Aorta (tissue), 5 donors: ENCODE measurements at regions not wholly inside any gene's neighbourhood (a gene's known extent, or its start where the extent isn't known, plus 50 kb on each side); places are given as distances from the start of the nearest gene placed in this dataset.

ENCODE experiments used
- ATAC-seq: fragments of 200-7000 bp; cut with Tn5 transposase; one replicate; pipeline ENCODE4 v1.9.1; 2022; ENCODE audit warnings: moderate library complexity; ENCODE audit not compliant: low FRiP score
- DNase-seq, 2 donors: peaks; one replicate each; pipeline ENCODE4 v3.0.0-alpha.2; 2020
- H3K27ac ChIP-seq, 2 donors: one replicate each; pipeline ENCODE4 v1.5.1; 2013; ENCODE audit warnings: low read length in 2 of 2, mild to moderate bottlenecking in 2 of 2, moderate library complexity in 2 of 2, control low read depth in 1 of 2, inconsistent platforms in 1 of 2, low read depth in 1 of 2
- H3K27me3 ChIP-seq, 2 donors: one replicate each; pipeline ENCODE4 v1.6.1; 2013; ENCODE audit warnings: control low read depth in 1 of 2, low read length in 1 of 2, mild to moderate bottlenecking in 1 of 2, moderate library complexity in 1 of 2; ENCODE audit not compliant: insufficient read depth in 2 of 2, control insufficient read depth in 1 of 2
- H3K36me3 ChIP-seq, 2 donors: one replicate each; pipeline ENCODE4 v1.6.1; 2013; ENCODE audit warnings: control low read depth in 1 of 2, low read length in 1 of 2, mild to moderate bottlenecking in 1 of 2; ENCODE audit not compliant: insufficient read depth in 2 of 2, control insufficient read depth in 1 of 2
- H3K4me1 ChIP-seq, 2 donors: one replicate each; pipeline ENCODE4 v1.6.1; 2013; ENCODE audit warnings: low read length in 2 of 2, control low read depth in 1 of 2, mild to moderate bottlenecking in 1 of 2, moderate library complexity in 1 of 2; ENCODE audit not compliant: insufficient read depth in 2 of 2, control insufficient read depth in 1 of 2
- H3K4me3 ChIP-seq, 2 donors: one replicate each; pipeline ENCODE4 v1.5.1; 2013; ENCODE audit warnings: low read length in 2 of 2, control low read depth in 1 of 2, mild to moderate bottlenecking in 1 of 2
- H3K9me3 ChIP-seq: one replicate; pipeline ENCODE4 v1.6.1; 2013; ENCODE audit warnings: mild to moderate bottlenecking, low read length; ENCODE audit not compliant: control insufficient read depth
- WGBS, 2 donors: extraction: QIAGEN DNeasy Blood & Tissue Kit; methylation state at CpG; one replicate each; pipeline ENCODE4 v1.1.7; 2013; 5-methylcytosine and 5-hydroxymethylcytosine counted together
- intact Hi-C, 2 donors: fragments of 100-400 bp; cut with DNase I; formaldehyde crosslinking; loops; one replicate each; pipeline versions ENCODE4 v1.14.2 to v1.15.0; 2022
- donor health status: healthy with polysubstance abuse.
- donor health status: Bipolar disorder and iron deficiency.
- donor health status: DM: no; HTN: no; CAD: no.
- donor health status: DM: no; HTN: no; CAD: no.
- donor health status: DM: yes; HTN: yes; CAD: no.

DNA sequence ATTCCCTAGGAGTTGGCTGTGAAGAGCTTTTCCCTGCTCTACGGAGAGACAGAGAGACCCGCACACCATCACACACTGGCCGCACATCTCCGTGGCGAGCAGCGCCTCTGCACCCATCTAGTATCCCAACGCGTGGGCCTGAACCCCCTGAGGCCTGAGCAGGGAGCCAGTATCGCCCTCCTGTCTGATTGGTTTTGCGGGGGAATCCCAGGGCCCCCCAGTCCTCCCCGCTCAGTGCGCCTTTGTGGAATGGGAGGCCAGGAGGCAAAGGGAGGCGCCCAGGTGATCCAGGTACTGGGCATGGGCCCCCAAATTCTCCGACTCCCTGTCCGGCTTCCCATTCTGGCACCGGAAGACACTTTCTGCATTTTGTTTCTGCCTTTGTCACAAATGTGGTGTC, 344.3 kb downstream of the GLRX3 start:
- WGBS, 2 donors = 90 to 92% methylated on average over 16 of the region's 16 CpGs
- intact Hi-C loops = no loop called here

DNA sequence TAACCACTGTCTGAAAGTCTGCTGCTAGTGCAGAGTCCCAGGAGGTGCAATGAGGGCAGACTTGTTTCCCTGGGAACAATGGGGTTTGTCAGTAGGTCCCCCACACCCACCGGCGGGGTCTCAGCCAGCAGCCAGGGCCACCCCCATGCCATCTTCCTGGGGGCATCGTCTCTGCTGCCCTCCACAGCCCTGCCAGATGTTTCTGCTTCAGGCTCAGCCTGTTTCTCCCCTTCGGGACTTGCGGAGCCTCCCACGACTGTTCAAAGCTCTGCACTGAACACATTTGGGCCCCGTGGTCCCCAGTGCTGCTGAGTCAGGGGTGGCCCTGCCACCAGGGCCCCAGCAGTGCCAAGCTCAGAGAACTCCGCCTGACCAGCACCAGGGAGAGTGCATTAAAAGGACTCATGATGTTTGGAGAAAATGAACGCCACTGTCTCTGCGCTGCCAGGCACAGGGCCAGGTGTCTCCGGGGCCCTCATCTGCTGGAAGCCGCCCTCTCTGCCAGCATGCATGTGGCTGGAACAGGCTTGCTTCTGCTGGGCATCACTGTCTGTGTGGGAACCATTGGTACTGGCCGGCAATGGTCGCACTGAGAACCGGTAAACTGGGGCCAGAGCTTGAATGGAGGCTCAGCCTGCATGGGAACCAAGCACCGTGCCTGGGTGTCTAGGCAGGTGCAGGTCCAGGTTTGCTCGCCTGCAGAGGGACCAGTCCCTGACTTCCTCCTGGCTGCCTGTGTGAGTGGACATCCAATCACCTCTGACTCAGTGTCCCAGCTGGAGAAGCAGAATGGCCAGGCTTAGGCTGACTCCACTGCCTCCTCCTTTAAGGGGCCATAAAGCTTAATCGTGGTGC, 345.1 kb downstream of the GLRX3 start:
- ATAC-seq (no peak), DNase-seq (no peak)
- intact Hi-C loops = no loop called here
- Histone ChIP-seq H3K27ac (no peak overlapping the region), H3K9me3 (no peaks in the 10 kb centered on the region), H3K4me1 (no peaks in the 10 kb centered on the region), H3K36me3 (no peaks in the 10 kb centered on the region), H3K27me3 (no peaks in the 10 kb centered on the region), H3K4me3 (no peak overlapping the region)
- 77% methylated on average over 18 of the region's 18 CpGs for WGBS, 2 donors

More for the DNA sequence above, 344.3 kb downstream of the GLRX3 start:
- ATAC-seq (no peak), DNase-seq (no peak)
- no peak overlapping the region for H3K4me3 ChIP-seq
- no peak overlapping the region for H3K27ac ChIP-seq
- no peaks in the 10 kb centered on the region for H3K4me1 ChIP-seq
- no peaks in the 10 kb centered on the region for H3K36me3 ChIP-seq
- no peaks in the 10 kb centered on the region for H3K9me3 ChIP-seq
- H3K27me3 ChIP-seq = no peaks in the 10 kb centered on the region

DNA sequence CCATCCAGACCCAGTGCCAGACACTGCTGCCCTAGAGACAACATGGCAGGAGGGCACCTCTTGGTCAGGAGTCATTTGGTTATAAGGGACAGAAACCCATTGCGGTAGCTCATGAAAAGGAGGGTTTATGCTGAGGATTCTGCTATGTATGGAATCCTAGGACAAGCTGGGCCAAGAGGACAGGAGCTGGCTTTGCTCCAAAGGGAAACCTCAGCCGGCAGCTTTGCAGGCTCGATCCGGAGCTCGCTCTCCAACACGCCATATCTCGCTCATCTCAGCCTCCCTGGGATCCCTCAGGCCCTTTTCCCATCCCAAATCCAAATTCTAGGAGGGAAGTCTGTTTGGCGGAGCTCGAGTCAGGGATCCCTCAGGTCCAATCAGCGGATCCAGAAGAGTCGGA, 345.7 kb downstream of the GLRX3 start:
- no peaks in the 10 kb centered on the region for H3K9me3 ChIP-seq
- H3K4me1 ChIP-seq = no peaks in the 10 kb centered on the region
- no peaks in the 10 kb centered on the region for H3K27me3 ChIP-seq
- intact Hi-C loops = no loop called here
- H3K36me3 ChIP-seq = no peaks in the 10 kb centered on the region
- H3K4me3 ChIP-seq = no peak overlapping the region
- ATAC-seq (no peak), DNase-seq (no peak)
- H3K27ac ChIP-seq = no peak overlapping the region
- WGBS, 2 donors = 53 to 60% methylated on average over 11 of the region's 11 CpGs

DNA sequence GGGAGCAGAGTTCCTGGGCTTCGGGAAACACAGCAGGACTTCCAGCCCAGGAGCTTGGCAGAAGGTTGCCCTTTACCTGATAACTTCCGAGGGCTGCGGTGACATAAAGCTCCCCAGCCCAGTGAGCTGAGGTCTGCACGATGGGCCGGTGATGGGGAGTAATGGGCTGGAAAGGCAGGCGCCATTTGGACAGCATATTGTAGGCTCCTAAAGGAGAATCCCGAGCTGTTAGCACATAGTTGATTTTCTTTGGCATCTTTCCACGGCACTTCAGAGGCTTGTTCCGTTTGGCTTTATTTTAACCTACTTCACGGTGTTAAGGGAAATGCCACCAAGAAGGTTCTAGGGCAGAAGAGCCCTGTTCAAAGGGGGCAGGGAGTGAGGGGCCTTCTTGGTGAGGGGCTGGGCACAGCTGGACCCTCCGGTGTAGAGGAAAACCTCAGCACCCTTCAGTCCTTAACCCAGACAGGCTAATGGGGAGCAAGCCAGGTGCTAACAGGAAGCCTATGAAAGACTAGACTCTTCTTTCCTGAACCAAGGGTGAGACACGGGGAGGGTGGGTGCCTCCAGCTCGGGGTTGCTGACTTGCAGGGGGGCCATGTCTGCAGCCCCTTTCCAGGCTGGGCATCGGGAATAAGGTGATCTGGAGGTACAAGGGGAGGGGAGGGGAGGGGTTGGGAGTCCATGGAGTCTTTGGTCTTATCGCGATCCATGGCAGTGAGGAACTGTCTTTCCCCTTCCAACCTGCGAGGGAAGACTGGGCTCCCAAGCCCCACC, 347.7 kb downstream of the GLRX3 start:
- DNase-seq = no peak
- intact Hi-C loops = no loop called here
- Histone ChIP-seq H3K4me1 (no peaks in the 10 kb centered on the region), H3K27ac (no peak overlapping the region), H3K36me3 (no peaks in the 10 kb centered on the region), H3K27me3 (no peaks in the 10 kb centered on the region), H3K4me3 (no peak overlapping the region), H3K9me3 (no peaks in the 10 kb centered on the region)
- WGBS, 2 donors = 35 to 44% methylated on average over 17 of the region's 17 CpGs
- ATAC-seq = no peak

DNA sequence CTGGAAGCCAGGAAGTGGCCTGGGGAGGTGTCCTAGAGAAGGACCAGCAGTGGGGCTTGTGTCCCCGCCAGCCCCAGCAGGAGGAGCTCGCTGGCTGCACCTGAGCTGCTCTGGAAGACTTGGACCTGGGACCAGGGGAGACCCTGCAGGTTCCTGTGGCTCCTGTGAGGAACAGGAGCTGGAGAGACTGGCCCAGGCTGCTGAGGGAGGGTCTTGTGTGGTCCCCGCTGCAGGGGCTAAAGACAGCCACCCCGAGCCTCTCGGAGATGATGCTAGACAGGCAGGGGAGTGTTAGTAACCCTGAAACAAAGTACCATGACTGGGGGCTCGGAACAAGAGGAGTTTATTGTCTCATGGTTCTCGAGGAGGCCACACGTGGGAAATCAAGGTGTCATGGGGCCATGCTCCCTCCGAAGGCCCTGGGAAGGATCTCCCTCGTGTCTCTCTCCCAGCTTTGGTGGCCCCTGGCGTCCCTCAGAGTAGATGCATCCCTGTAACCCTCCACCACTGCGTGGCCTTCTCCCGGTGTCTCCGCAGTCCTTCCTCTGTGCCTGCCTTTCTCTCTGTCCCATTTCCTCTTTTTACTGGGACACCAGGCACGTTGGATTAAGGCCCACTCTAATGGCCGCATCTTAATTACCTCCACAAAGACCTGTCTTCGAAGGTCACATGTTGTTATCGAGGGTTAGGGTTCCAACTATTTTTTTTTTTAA, 348.4 kb downstream of the GLRX3 start:
- WGBS, 2 donors = 81 to 87% methylated on average over 18 of the region's 18 CpGs
- Histone ChIP-seq H3K36me3 (no peaks in the 10 kb centered on the region), H3K27me3 (no peaks in the 10 kb centered on the region), H3K4me1 (no peaks in the 10 kb centered on the region), H3K27ac (no peak overlapping the region), H3K9me3 (no peaks in the 10 kb centered on the region), H3K4me3 (no peak overlapping the region)
- intact Hi-C loops = no loop called here
- DNase-seq = no peak
- no peak for ATAC-seq

DNA sequence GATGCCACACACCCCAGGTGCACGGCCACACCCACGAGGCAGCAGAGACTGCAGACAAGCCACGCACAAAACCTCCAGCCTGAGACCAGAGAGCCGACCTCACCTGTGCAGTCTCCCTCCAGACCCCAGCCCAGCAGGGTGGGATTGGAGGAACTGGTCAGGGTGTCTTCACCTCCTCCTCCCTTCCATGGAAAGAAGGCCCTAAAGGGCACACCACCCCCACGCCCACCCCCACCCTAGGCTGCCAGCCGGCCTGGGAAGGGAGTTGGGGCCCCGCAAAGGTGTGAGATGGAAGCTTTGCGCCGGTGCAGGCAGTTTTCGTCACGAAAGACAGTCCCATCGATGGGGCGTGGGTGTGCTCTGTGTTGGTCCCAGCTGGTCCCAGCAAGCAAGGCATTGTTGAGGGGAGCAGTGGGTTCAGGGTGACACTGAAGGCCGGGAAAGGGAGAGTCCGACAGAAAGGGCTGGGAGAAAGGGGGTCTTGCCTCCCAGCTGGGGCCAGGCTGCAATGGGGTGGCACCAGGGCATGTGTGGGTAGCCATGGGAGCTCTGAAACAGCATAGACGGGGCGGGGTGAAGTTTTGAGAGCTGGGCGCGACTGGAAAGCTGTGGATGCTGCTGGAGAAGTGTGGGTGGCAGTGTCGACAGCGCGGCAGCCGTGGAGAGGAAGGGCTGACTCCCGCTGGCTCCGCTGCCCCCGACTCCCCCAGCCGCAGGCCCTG, 349.2 kb downstream of the GLRX3 start:
- H3K27ac ChIP-seq = no peak overlapping the region
- WGBS, 2 donors = 84 to 86% methylated on average over 27 of the region's 27 CpGs
- no peaks in the 10 kb centered on the region for H3K9me3 ChIP-seq
- ATAC-seq (no peak), DNase-seq (no peak)
- no peaks in the 10 kb centered on the region for H3K4me1 ChIP-seq
- H3K27me3 ChIP-seq = no peaks in the 10 kb centered on the region
- H3K36me3 ChIP-seq = no peaks in the 10 kb centered on the region
- intact Hi-C loops = no loop called here
- no peak overlapping the region for H3K4me3 ChIP-seq

DNA sequence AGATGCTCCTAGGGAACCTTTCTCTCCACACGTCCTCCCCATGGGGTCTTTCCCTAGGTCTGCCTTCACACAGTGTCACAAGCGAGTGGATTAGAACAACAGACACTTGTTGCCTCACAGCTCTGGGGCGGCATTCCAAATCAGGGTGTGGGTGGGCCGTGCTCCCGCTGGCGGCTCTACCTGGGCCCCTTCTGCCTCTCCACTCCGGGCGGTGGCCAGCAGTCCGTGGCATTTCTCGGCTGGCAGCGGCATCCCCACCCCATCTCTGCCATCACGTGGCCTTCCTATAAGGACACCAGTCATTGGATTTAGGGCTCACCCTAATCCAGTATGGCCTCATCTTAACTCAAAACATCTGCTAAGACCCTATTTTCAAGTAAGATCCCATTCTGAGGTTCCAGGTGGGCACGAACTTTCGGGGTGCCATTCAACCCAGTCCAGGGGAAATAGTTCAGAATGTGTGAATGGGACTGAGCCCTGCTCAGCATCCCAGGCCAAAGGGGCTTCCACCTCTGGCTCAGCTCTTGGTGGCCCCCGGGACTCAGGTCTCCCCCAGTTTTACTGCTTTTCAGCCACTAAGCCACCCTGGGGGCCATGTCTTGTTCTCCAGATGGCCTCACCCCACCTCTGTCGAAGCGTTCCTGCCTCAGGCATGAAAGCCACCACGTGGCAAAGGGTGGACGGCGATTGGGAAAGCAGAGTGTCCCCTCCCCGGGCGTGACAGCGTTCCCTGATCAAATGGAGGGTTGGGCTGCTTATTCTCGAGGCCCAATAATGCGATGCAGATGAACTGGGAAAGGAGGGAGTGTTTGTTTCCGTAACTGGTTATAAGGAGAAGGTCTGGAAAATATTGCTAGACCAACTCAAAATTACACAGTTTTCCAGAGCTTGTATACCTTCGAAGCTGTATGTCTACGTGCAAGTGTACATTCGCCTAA, 350.0 kb downstream of the GLRX3 start:
- Histone ChIP-seq H3K4me1 (no peaks in the 10 kb centered on the region), H3K36me3 (no peaks in the 10 kb centered on the region), H3K27ac (no peak overlapping the region), H3K9me3 (no peaks in the 10 kb centered on the region), H3K4me3 (no peak overlapping the region), H3K27me3 (no peaks in the 10 kb centered on the region)
- ATAC-seq (no peak), DNase-seq (no peak)
- 90 to 93% methylated on average over 29 of the region's 29 CpGs for WGBS, 2 donors
- intact Hi-C loops = no loop called here
